Ovary (tissue), 3 donors: ENCODE measurements at regions not wholly inside any gene's neighbourhood (a gene's known extent, or its start where the extent isn't known, plus 50 kb on each side); places are given as distances from the start of the nearest gene placed in this dataset.

Experiments used
- POLR2A ChIP-seq: fragments of 450-650 bp; IDR thresholded peaks from one replicate; pipeline ENCODE4 v1.6.1; 2017; ENCODE audit warnings: antibody characterized with exemption, mild to moderate bottlenecking, moderate library complexity
- TF ChIP-seq, protein P1 (sequence below), 3 donors: fragments of 450-650 bp in 2 of 3; fragments of 200-600 bp in 1 of 3; IDR thresholded peaks; one replicate each; pipeline versions ENCODE4 v1.5.1 to v1.8.0; 2016 to 2022; ENCODE audit warnings: antibody characterized with exemption in 3 of 3, mild to moderate bottlenecking in 1 of 3
- donor health status: DM: no; HTN: no; CAD: no.

DNA sequence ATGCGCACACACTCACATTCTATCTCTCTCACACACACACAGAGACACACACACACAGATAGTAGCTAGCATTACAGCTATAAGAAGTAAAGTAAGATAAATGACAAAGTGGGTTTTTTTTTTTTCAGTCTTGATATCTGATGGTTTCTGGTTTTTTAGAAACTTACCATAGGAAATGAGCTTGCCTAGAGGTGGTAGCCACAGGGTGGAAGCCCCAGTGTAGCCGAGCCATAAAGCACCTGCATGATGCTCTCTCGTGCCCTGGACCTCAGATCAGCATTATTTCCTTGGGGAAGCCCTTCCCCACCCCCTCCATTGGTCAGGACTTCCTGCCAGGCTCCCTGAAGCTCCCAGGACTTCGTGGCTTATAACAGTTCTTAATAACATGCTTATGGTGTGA is 264.3 kb upstream of the C16orf82 start:
- TF ChIP-seq POLR2A, result no peak
- TF ChIP-seq, protein P1, sequence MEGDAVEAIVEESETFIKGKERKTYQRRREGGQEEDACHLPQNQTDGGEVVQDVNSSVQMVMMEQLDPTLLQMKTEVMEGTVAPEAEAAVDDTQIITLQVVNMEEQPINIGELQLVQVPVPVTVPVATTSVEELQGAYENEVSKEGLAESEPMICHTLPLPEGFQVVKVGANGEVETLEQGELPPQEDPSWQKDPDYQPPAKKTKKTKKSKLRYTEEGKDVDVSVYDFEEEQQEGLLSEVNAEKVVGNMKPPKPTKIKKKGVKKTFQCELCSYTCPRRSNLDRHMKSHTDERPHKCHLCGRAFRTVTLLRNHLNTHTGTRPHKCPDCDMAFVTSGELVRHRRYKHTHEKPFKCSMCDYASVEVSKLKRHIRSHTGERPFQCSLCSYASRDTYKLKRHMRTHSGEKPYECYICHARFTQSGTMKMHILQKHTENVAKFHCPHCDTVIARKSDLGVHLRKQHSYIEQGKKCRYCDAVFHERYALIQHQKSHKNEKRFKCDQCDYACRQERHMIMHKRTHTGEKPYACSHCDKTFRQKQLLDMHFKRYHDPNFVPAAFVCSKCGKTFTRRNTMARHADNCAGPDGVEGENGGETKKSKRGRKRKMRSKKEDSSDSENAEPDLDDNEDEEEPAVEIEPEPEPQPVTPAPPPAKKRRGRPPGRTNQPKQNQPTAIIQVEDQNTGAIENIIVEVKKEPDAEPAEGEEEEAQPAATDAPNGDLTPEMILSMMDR (IDR thresholded peaks at IDR 0.05), result no peak
